RCC 7860 (cell line): ENCODE measurements at regions not wholly inside any gene's neighbourhood (a gene's known extent, or its start where the extent isn't known, plus 50 kb on each side); places are given as distances from the start of the nearest gene placed in this dataset.
"Not testable (repeated sequence)": the region's sequence is repeated elsewhere in the genome, so short reads cannot be mapped to it uniquely, and the experiment has no call there.

Source experiments
- DNase-seq: peaks from one replicate; pipeline ENCODE4 v3.0.0-alpha.2; 2015; ENCODE audit warnings: low spot score
- FAIRE-seq: peaks from 2 replicates; lab custom pipeline; 2012; peaks lifted over from hg19 to GRCh38; lab: Jason Lieb, UNC

GRCh38 chr3:48101301-48101650 is 85.1 kb upstream of the MAP4 start:
- FAIRE-seq, DNase-seq: not testable (repeated sequence)

GRCh38 chr3:48092270-48092669 is 76.1 kb upstream of the MAP4 start:
- DNase-seq (no peak), FAIRE-seq (no peak)

GRCh38 chr3:48090166-48090939 is 74.1 kb upstream of the MAP4 start:
- no peak for FAIRE-seq
- DNase-seq, result no peak

DNA sequence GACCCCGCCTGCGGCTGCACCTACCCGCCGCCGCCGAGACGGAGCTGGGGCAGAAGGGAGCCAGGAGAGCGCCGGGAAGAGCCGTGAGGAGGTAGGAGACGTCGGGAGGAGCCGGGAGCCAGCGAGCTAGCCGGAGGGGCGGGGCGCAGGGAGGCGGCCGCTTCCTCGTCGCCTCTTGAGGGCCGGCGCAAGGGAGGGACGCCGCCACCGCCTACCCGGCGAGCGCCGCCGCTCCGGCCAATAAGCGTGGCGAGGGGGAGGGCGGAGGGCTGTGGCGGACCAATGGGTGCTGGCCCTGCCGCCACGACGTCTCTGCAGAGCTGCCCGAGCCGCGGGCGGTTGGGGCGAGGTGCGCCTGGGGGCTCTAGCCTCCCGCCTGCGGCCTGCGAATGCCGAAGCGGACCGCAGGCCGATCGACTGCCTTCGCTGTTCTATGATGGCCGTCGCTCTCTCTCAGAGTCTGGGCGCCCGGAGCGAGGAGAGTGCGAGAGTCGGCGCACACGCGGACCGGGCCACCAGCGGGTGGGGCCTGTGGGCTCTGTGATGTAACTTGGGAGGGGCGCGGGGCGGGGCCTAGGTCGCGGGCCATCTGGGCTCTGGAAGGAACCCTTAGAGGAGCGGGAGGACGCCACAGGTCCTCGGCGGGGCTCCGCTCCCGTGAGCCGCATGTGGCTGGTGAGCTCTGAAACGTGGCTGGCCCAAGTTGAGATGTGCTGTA is 72.7 kb upstream of the MAP4 start:
- no peak for FAIRE-seq

DNA sequence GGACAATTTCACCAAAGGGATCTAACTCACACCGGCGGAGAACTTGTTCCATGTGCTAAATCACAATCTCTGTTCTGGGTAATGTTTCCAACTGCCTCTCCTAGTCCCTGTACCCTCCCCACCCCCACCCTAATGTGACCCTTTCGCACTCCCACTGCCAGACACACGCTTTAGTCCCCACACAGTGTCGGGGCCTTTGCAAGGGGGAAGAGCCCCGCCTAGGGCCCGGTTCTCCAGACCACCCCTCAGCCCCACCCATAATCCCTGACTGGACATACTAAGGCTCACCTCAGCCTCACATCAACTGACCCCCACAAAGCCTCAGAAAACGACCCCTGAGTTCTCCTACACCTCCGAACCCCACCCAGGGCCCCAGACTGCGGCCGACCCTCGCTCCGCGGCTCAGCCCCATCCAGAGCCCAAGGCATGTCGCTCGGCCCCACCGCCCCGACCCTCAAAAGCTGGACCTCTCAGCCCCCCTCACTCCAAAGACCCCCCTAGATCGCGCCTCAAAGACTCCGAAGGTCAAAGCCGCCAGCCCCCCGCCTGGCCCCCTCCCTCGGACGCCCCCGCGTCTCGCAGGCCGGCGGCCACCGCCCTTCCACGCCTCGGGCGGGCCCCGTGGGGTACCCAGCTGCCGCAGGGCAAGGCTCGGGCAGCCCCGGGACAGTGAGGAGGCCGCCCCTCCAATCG is 72.0 kb upstream of the MAP4 start:
- no peak for DNase-seq

More for the DNA sequence above, 72.7 kb upstream of the MAP4 start:
- DNase-seq, result peak; percentile 86

GRCh38 chr3:48086705-48087104 is 70.5 kb upstream of the MAP4 start:
- DNase-seq (peak; percentile 34), FAIRE-seq (no peak)

More for the DNA sequence above, 72.0 kb upstream of the MAP4 start:
- no peak for FAIRE-seq

DNA sequence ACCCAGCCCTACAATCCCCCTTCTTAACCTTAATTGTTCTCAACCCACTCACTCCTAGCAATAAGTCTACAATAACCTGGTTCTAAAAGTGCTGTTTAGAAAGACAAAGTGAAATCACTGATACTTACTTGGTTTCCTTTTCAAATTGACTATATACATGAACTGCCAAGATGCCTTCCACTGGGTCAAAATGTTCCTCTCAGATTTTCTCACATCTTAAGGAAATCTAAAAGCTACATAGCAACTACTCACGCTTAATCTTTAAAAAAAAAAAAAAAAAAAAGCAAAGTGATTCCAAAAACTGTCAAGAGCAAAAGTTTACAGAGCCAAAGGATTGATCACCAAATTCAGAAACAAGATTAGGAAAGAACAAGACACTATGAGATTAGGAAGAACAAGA is 68.7 kb upstream of the MAP4 start:
- DNase-seq (no peak), FAIRE-seq (no peak)

DNA sequence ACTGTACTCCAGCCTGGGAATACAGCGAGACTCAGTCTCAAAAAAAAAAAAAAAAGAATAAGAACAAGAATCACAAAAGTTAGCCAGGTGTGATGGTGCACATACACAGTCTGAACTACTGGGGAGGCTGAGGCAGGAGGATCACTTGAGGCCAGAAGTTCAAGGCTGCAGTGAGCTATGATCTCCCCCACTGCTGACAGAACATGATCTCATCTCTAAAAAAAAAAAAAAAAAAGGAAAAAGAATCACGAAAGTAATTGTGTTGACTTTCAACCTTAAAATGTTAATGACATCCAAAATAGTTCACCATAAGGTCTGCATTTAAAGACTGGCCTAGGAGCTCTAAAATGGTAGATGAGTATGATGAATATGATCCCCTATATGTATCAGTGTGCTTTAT is 68.0 kb upstream of the MAP4 start:
- DNase-seq, result no peak
- FAIRE-seq, result no peak

GRCh38 chr3:48082580-48083184 is 66.5 kb upstream of the MAP4 start:
- FAIRE-seq (no peak), DNase-seq (no peak)

GRCh38 chr3:48077815-48078214 is 61.6 kb upstream of the MAP4 start:
- no peak for FAIRE-seq
- no peak for DNase-seq

DNA sequence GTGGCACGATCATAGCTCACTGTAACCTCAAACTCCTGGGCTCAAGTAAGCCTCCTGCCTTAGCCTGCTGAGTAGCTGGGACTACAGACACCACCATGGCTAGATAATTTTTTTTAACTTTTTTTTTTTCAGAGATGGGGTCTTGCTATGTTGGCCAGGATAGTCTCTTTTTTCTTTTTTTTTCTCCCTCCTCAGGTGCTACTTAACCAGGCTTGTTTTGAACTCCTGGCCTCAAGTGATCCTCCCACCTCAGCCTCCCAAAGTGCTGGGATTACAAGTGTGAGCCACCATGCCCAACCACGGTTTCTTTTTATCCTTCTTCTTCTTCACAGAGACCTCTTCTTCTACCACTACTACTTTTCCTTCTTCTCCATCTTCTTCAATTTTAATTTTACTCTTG is 53.8 kb upstream of the MAP4 start:
- no peak for FAIRE-seq
- DNase-seq, result no peak

DNA sequence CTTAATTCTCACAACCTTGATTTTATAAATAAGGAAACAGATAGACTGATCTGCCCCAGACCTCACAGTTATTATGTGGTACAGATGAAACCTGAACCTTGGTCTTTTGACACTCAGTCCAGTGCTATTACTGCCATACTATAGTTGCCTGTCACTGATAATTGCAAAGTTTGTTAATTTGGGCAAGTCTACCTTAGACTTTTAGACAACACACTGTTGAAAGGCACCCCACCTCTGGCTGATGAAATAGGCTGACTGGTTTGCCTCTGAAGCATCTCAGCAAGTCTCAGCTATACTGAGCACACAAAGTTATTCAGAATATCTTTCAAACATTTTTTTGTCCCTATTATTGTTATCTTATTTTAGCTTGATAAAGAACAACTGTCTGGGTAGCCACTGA is 53.1 kb upstream of the MAP4 start:
- FAIRE-seq, result no peak
- no peak for DNase-seq

GRCh38 chr3:48068886-48069285 is 52.7 kb upstream of the MAP4 start:
- DNase-seq, result no peak
- FAIRE-seq, result no peak

DNA sequence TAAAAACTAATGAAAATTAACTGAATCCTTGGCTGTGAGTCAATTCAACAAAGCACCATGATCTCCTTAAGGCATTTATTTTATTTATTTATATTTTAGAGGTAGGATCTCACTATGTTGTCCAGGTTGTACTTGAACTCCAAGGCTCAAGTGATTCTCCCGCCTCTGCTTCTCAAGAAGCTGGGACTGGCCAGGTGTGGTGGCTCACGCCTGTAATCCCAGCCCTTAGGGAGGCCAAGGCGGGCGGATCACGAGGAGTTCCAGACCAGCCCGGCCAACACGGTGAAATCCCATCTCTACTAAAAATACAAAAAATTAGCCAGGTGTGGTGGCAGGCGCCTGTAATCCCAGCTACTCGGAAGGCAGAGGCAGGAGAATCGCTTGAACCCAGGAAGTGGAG is 52.1 kb upstream of the MAP4 start:
- FAIRE-seq, DNase-seq: not testable (repeated sequence)

- DNase-seq, result no peak
- no peak for FAIRE-seq
These were observed 51.1 kb upstream of the MAP4 start for GRCh38 chr3:48067271-48067670.
